H1 (cell line): ENCODE measurements at regions not wholly inside any gene's neighbourhood (a gene's known extent, or its start where the extent isn't known, plus 50 kb on each side); places are given as distances from the start of the nearest gene placed in this dataset.

Experiments used
- CBX8 ChIP-seq: fragments of 300-800, 300-1000 bp; sonication (generic); IDR thresholded peaks from 2 replicates; pipeline ENCODE4 v1.7.1; 2016; ENCODE audit warnings: low read depth, low read length, borderline replicate concordance
- CHD7 ChIP-seq: fragments of 300-600 bp; sonication (generic); IDR thresholded peaks from 2 replicates; pipeline ENCODE4 v1.7.1; 2012; ENCODE audit warnings: low read length, moderate library complexity, mild to moderate bottlenecking, inconsistent platforms; ENCODE audit not compliant: insufficient replicate concordance

DNA sequence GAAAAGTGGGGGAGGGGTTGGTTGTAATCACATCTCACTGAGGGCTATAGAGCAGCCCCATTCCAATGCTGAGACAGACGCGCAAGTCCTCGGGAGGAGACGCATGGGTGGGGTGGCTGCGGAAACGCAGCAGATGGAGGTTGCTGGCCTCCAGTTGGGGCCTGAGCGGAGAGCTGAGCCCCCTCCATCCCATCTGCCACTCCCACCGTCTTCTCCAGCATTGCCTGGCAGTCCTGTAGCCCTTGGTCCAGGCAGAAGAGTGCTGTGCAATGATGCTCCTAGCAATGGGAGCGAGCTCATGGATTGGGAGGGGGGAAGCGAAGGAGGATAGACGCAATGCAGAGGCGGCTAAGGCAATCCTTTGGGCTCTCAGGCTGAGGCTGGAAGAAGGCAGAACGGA, 79.4 kb upstream of the GLRA1 start (continued):
- TF ChIP-seq CHD7: no peak
- TF ChIP-seq CBX8: no peak
- TF ChIP-seq, all 59 proteins: peak for 0
